ENCODE measurements at regions not wholly inside any gene's neighbourhood (a gene's known extent, or its start where the extent isn't known, plus 50 kb on each side); places are given as distances from the start of the nearest gene placed in this dataset.
A peak's percentile ranks its signal among the peaks of the same experiment; 100 is the strongest.

- no peak overlapping the region for H3K27ac ChIP-seq
Observed at GRCh38 chr10:31693491-31693890, 235.1 kb downstream of the ARHGAP12 start.

DNA sequence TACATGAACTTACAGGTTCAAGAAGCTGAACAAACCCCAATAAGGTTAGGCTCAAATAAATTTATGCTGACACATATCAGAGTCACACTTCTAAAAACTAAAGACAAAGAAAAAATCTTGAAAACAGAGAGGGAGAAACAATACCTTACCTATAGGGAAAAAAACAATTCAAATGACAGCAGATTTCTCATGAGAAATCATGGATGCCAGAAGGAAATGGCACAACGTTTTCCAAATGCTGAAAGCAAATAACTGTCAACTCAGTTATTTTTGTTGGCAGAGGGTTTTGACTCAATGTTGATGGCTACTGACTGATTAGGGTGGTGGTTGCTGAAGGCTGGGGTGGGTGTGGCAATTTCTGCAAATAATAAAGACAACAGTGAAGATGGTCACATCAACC, 239.4 kb downstream of the ARHGAP12 start:
- Histone ChIP-seq H3K27ac (no peak overlapping the region), H3K27me3 (no peaks in the 10 kb centered on the region), H3K9me3 (peaks cover 0 to 5% (median 0%) of the 10 kb centered on the region in 3 donors), H3K36me3 (replicated peaks in 1 of 2; ENCODE audit: insufficient read depth in 1 of 2, low read depth in 2 of 2) (no peaks in the 10 kb centered on the region), H3K4me1 (no peaks in the 10 kb centered on the region), H3K4me3 (no peak overlapping the region)
- intact Hi-C loops (cut with DNase I), result no loop called here
- 19 to 38% methylated on average over 1 of the region's 1 CpG for WGBS, 2 donors
- ATAC-seq (no peak), DNase-seq (no peak)
- TF ChIP-seq CTCF (IDR thresholded peaks at IDR 0.05), result no peak
- TF ChIP-seq POLR2A (IDR thresholded peaks at IDR 0.05), result no peak

More at GRCh38 chr10:31693491-31693890, 235.1 kb downstream of the ARHGAP12 start:
- Histone ChIP-seq H3K27me3 (no peaks in the 10 kb centered on the region), H3K9me3 (no peaks in the 10 kb centered on the region), H3K4me1 (no peaks in the 10 kb centered on the region), H3K36me3 (replicated peaks in 1 of 2; ENCODE audit: insufficient read depth in 1 of 2, low read depth in 2 of 2) (no peaks in the 10 kb centered on the region), H3K4me3 (no peak overlapping the region)
- no peak for ATAC-seq
- DNase-seq, result peak in 1 of 4 donors; percentile 44
- TF ChIP-seq CTCF (IDR thresholded peaks at IDR 0.05) (no peak), POLR2A (IDR thresholded peaks at IDR 0.05) (no peak)
- WGBS, 2 donors, result 76 to 87% methylated on average over 6 of the region's 6 CpGs
- intact Hi-C loops (cut with DNase I), result no loop called here

- 74 to 82% methylated on average over 3 of the region's 3 CpGs for WGBS, 2 donors
- TF ChIP-seq CTCF (IDR thresholded peaks at IDR 0.05), result no peak
- no peak for TF ChIP-seq POLR2A (IDR thresholded peaks at IDR 0.05)
- ATAC-seq (peak; percentile 60), DNase-seq (no peak)
- no peak overlapping the region for H3K27ac ChIP-seq
- no peaks in the 10 kb centered on the region for H3K27me3 ChIP-seq
- H3K9me3 ChIP-seq, result peaks cover 0 to 7% (median 0%) of the 10 kb centered on the region in 3 donors
- no peaks in the 10 kb centered on the region for H3K36me3 ChIP-seq (replicated peaks in 1 of 2; ENCODE audit: insufficient read depth in 1 of 2, low read depth in 2 of 2)
- no peaks in the 10 kb centered on the region for H3K4me1 ChIP-seq
- intact Hi-C loops (cut with DNase I), result no loop called here
- H3K4me3 ChIP-seq, result no peak overlapping the region
Observed at GRCh38 chr10:31687663-31688482, 240.8 kb downstream of the ARHGAP12 start.

GRCh38 chr10:31686599-31686998, 242.0 kb downstream of the ARHGAP12 start:
- Histone ChIP-seq H3K9me3 (peaks cover 0 to 12% (median 0%) of the 10 kb centered on the region in 3 donors), H3K4me3 (no peak overlapping the region), H3K27me3 (no peaks in the 10 kb centered on the region), H3K36me3 (replicated peaks in 1 of 2; ENCODE audit: insufficient read depth in 1 of 2, low read depth in 2 of 2) (no peaks in the 10 kb centered on the region), H3K27ac (no peak overlapping the region), H3K4me1 (no peaks in the 10 kb centered on the region)
- TF ChIP-seq CTCF (IDR thresholded peaks at IDR 0.05), result no peak
- no peak for TF ChIP-seq POLR2A (IDR thresholded peaks at IDR 0.05)
- DNase-seq (no peak), ATAC-seq (peak; percentile 19)
- intact Hi-C loops (cut with DNase I), result no loop called here

DNA sequence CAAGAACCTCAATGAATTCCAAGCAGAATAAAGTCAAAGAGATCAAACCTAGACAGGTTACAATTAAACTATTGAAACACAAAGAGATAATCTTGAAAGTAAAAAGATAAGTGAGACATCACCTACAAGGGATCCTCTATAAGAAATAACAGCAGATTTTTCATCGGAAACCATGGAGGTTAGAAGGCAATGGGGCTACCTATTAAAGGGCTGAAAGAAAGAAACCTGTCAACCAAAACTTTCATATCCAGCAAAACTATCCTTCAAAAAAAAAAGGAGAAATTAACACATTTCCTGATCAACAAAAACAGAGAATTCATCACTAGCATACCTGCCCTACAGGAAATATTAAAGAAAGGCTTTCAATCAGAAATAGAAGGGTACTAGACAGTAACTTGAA, 244.9 kb downstream of the ARHGAP12 start:
- H3K27me3 ChIP-seq, result no peaks in the 10 kb centered on the region
- no peak overlapping the region for H3K27ac ChIP-seq
- H3K9me3 ChIP-seq, result peaks cover 0 to 12% (median 0%) of the 10 kb centered on the region in 3 donors
- no peak for ATAC-seq
- TF ChIP-seq POLR2A (IDR thresholded peaks at IDR 0.05), result no peak
- no peak for TF ChIP-seq CTCF (IDR thresholded peaks at IDR 0.05)
- H3K4me1 ChIP-seq, result no peaks in the 10 kb centered on the region
- intact Hi-C loops (cut with DNase I), result no loop called here
- no peak overlapping the region for H3K4me3 ChIP-seq
- no peak for DNase-seq
- H3K36me3 ChIP-seq (replicated peaks in 1 of 2; ENCODE audit: insufficient read depth in 1 of 2, low read depth in 2 of 2), result no peaks in the 10 kb centered on the region
- WGBS, 2 donors, result 83 to 87% methylated on average over 1 of the region's 1 CpG

All from body of pancreas (tissue), 4 donors.